Neural cell (in vitro differentiated cells): ENCODE measurements at regions not wholly inside any gene's neighbourhood (a gene's known extent, or its start where the extent isn't known, plus 50 kb on each side); places are given as distances from the start of the nearest gene placed in this dataset.

Experiments used
- H2AFZ ChIP-seq: fragments of 200-600, 300-800 bp; sonication (generic), shearing (Covaris generic); 2 replicates; pipeline ENCODE4 v1.6.0; 2014; ENCODE audit warnings: low read depth, mild to moderate bottlenecking, antibody characterized with exemption, low read length, moderate library complexity
- H3F3A ChIP-seq: fragments of 200-600 bp; shearing (Covaris generic); 2 replicates; pipeline ENCODE4 v1.6.1; 2016; ENCODE audit warnings: mild to moderate bottlenecking, moderate library complexity, mixed read lengths, antibody characterized with exemption, low read length; ENCODE audit not compliant: insufficient read depth, poor library complexity, severe bottlenecking
- H3K27ac ChIP-seq: fragments of 200-600, 300-800 bp; sonication (generic), shearing (Covaris generic); 2 replicates; pipeline ENCODE4 v1.5.1; 2014; ENCODE audit warnings: mild to moderate bottlenecking, low read length, moderate library complexity
- H3K27me3 ChIP-seq: fragments of 300-800, 200-600 bp; sonication (generic), shearing (Covaris generic); 2 replicates; pipeline ENCODE4 v1.6.0; 2014; ENCODE audit warnings: mild to moderate bottlenecking, low read depth, low read length, moderate library complexity; ENCODE audit not compliant: insufficient read depth
- H3K36me3 ChIP-seq: fragments of 300-800, 200-600 bp; sonication (generic), shearing (Covaris generic); 2 replicates; pipeline ENCODE4 v1.5.1; 2014; ENCODE audit warnings: mild to moderate bottlenecking, antibody characterized with exemption, low read length, moderate library complexity; ENCODE audit not compliant: insufficient read depth
- H3K4me2 ChIP-seq: fragments of 300-800, 200-600 bp; sonication (generic), shearing (Covaris generic); 2 replicates; pipeline ENCODE4 v1.6.0; 2014; ENCODE audit warnings: mild to moderate bottlenecking, low read length
- H3K4me3 ChIP-seq: fragments of 300-800, 200-600 bp; sonication (generic), shearing (Covaris generic); 2 replicates; pipeline ENCODE4 v1.5.1; 2014; ENCODE audit warnings: mild to moderate bottlenecking, low read length, moderate library complexity
- H3K79me2 ChIP-seq: fragments of 200-600 bp; shearing (Covaris generic); replicated peaks from 2 replicates; pipeline ENCODE4 v1.6.0; 2014; ENCODE audit warnings: mild to moderate bottlenecking, low read length, moderate library complexity; ENCODE audit not compliant: insufficient read depth
- H3K9ac ChIP-seq: fragments of 300-800, 200-600 bp; sonication (generic), shearing (Covaris generic); 2 replicates; pipeline ENCODE4 v1.6.1; 2016; ENCODE audit warnings: mild to moderate bottlenecking, low read length, mixed read lengths
- H3K9me2 ChIP-seq: fragments of 200-600 bp; shearing (Covaris generic); 2 replicates; pipeline ENCODE4 v1.6.1; 2016; ENCODE audit warnings: mild to moderate bottlenecking, low read length, mixed read lengths; ENCODE audit not compliant: insufficient read depth
- H3K9me3 ChIP-seq: fragments of 200-600, 300-800 bp; sonication (generic), shearing (Covaris generic); 2 replicates; pipeline ENCODE4 v1.6.1; 2016; ENCODE audit warnings: mild to moderate bottlenecking, mixed run types, low read length, moderate library complexity, mixed read lengths
- H4K20me1 ChIP-seq: fragments of 200-600 bp; shearing (Covaris generic); 2 replicates; pipeline ENCODE4 v1.6.1; 2016; ENCODE audit warnings: mild to moderate bottlenecking, mixed run types; ENCODE audit not compliant: insufficient read depth
- EP300 ChIP-seq: fragments of 450-650 bp; conservative IDR thresholded peaks from 2 replicates; pipeline ENCODE4 v1.6.1; 2014; ENCODE audit warnings: antibody characterized with exemption, mild to moderate bottlenecking, moderate library complexity; ENCODE audit not compliant: poor library complexity, severe bottlenecking
- EZH2 ChIP-seq: fragments of 200-600, 300-800 bp; shearing (Covaris generic), sonication (generic); IDR thresholded peaks from 2 replicates; pipeline ENCODE4 v1.6.1; 2014; ENCODE audit warnings: antibody characterized with exemption, low read length, borderline replicate concordance, mild to moderate bottlenecking; ENCODE audit not compliant: insufficient read depth, poor library complexity, severe bottlenecking
- MXI1 ChIP-seq: fragments of 450-650 bp; conservative IDR thresholded peaks from 2 replicates; pipeline ENCODE4 v1.6.1; 2014; ENCODE audit warnings: antibody characterized with exemption, mild to moderate bottlenecking; ENCODE audit not compliant: poor library complexity, severe bottlenecking
- POLR2AphosphoS5 ChIP-seq: IDR thresholded peaks from 2 replicates; pipeline ENCODE4 v1.6.1; 2012
- RAD21 ChIP-seq: fragments of 450-650 bp; conservative IDR thresholded peaks from 2 replicates; pipeline ENCODE4 v1.6.1; 2014; ENCODE audit warnings: antibody characterized with exemption, mild to moderate bottlenecking, moderate library complexity
- SMC3 ChIP-seq: fragments of 450-650 bp; conservative IDR thresholded peaks from 2 replicates; pipeline ENCODE4 v1.6.1; 2014; ENCODE audit warnings: antibody characterized with exemption, mild to moderate bottlenecking, moderate library complexity; ENCODE audit not compliant: poor library complexity
- TAF1 ChIP-seq: IDR thresholded peaks from 2 replicates; pipeline ENCODE4 v1.6.1; 2012; ENCODE audit warnings: low read depth
- TF ChIP-seq, protein P1 (sequence below): IDR thresholded peaks from 2 replicates; pipeline ENCODE4 v1.6.1; 2012; ENCODE audit warnings: borderline replicate concordance
- TF ChIP-seq, protein P2 (sequence below): fragments of 450-650 bp; IDR thresholded peaks from 2 replicates; pipeline ENCODE4 v1.5.1; 2014; ENCODE audit warnings: antibody characterized with exemption, mild to moderate bottlenecking, moderate library complexity; ENCODE audit not compliant: poor library complexity, severe bottlenecking

DNA sequence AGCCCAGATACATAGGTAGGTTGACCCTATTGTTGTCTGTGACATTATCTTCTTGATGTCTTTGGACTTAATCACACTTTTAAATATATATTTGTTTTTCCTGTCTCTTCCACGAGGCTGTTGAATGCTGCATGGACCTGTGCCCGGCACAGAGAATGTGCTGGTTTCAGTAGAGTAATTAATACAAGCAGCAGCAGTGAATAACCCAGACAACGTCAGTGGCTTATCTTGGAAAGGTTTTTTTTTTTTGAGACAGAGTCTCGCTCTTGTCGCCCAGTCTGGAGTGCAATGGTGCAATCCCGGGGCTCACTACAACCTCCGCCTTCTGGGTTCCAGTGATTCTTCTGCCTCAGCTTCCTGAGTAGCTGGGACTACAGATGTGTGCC lies 108.2 kb downstream of the CDH26 start:
- H3K36me3 ChIP-seq: no peaks in the 10 kb centered on the region
- H3K4me2 ChIP-seq: no peak overlapping the region
- H3K9ac ChIP-seq: no peak overlapping the region
- TF ChIP-seq, protein P1, sequence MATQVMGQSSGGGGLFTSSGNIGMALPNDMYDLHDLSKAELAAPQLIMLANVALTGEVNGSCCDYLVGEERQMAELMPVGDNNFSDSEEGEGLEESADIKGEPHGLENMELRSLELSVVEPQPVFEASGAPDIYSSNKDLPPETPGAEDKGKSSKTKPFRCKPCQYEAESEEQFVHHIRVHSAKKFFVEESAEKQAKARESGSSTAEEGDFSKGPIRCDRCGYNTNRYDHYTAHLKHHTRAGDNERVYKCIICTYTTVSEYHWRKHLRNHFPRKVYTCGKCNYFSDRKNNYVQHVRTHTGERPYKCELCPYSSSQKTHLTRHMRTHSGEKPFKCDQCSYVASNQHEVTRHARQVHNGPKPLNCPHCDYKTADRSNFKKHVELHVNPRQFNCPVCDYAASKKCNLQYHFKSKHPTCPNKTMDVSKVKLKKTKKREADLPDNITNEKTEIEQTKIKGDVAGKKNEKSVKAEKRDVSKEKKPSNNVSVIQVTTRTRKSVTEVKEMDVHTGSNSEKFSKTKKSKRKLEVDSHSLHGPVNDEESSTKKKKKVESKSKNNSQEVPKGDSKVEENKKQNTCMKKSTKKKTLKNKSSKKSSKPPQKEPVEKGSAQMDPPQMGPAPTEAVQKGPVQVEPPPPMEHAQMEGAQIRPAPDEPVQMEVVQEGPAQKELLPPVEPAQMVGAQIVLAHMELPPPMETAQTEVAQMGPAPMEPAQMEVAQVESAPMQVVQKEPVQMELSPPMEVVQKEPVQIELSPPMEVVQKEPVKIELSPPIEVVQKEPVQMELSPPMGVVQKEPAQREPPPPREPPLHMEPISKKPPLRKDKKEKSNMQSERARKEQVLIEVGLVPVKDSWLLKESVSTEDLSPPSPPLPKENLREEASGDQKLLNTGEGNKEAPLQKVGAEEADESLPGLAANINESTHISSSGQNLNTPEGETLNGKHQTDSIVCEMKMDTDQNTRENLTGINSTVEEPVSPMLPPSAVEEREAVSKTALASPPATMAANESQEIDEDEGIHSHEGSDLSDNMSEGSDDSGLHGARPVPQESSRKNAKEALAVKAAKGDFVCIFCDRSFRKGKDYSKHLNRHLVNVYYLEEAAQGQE: no peak
- TF ChIP-seq RAD21: no peak
- TF ChIP-seq TAF1: no peak
- TF ChIP-seq POLR2AphosphoS5: no peak
- TF ChIP-seq EZH2: no peak
- TF ChIP-seq EP300: no peak
- no peak for TF ChIP-seq MXI1
- TF ChIP-seq, protein P2, sequence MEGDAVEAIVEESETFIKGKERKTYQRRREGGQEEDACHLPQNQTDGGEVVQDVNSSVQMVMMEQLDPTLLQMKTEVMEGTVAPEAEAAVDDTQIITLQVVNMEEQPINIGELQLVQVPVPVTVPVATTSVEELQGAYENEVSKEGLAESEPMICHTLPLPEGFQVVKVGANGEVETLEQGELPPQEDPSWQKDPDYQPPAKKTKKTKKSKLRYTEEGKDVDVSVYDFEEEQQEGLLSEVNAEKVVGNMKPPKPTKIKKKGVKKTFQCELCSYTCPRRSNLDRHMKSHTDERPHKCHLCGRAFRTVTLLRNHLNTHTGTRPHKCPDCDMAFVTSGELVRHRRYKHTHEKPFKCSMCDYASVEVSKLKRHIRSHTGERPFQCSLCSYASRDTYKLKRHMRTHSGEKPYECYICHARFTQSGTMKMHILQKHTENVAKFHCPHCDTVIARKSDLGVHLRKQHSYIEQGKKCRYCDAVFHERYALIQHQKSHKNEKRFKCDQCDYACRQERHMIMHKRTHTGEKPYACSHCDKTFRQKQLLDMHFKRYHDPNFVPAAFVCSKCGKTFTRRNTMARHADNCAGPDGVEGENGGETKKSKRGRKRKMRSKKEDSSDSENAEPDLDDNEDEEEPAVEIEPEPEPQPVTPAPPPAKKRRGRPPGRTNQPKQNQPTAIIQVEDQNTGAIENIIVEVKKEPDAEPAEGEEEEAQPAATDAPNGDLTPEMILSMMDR: no peak
- no peak for TF ChIP-seq SMC3
- no peaks in the 10 kb centered on the region for H3K9me2 ChIP-seq
- no peak overlapping the region for H3K4me3 ChIP-seq
- H4K20me1 ChIP-seq: no peaks in the 10 kb centered on the region
- H3F3A ChIP-seq: no peaks in the 10 kb centered on the region
- no peak overlapping the region for H3K27ac ChIP-seq
- H3K79me2 ChIP-seq: no peaks in the 10 kb centered on the region
- no peaks in the 10 kb centered on the region for H3K27me3 ChIP-seq
- H2AFZ ChIP-seq: no peak overlapping the region
- H3K9me3 ChIP-seq: no peaks in the 10 kb centered on the region

DNA sequence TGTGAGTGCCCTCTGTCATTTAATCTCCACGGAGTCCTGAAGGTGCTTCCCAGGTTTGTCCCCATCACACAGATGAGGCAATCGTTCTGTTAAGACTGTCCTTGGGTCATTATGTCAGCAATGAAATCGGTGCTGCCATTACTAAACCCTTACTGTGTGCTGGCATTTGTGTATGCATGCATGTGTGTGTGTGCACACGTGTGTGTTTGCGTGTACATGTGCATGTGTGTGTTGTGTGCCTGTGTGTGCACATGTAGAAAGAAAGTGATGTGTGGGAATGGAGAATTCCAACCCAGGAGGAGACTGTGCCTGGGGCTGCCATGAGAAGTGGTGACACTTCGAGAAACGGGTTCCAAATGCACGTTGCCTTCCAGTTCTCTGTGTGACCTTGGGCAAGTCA lies 110.3 kb downstream of the CDH26 start:
- TF ChIP-seq POLR2AphosphoS5: no peak
- no peak for TF ChIP-seq EP300
- no peak for TF ChIP-seq SMC3
- TF ChIP-seq EZH2: no peak
- no peak for TF ChIP-seq RAD21
- TF ChIP-seq TAF1: no peak
- TF ChIP-seq, protein P1: no peak
- no peak for TF ChIP-seq MXI1
- TF ChIP-seq, protein P2: no peak
- H3F3A ChIP-seq: no peaks in the 10 kb centered on the region
- no peak overlapping the region for H3K4me2 ChIP-seq
- no peak overlapping the region for H3K27ac ChIP-seq
- no peaks in the 10 kb centered on the region for H3K27me3 ChIP-seq
- H3K79me2 ChIP-seq: no peaks in the 10 kb centered on the region
- no peaks in the 10 kb centered on the region for H3K36me3 ChIP-seq
- no peaks in the 10 kb centered on the region for H3K9me2 ChIP-seq
- no peaks in the 10 kb centered on the region for H3K9me3 ChIP-seq
- H2AFZ ChIP-seq: no peak overlapping the region
- H3K4me3 ChIP-seq: no peak overlapping the region
- H3K9ac ChIP-seq: no peak overlapping the region
- no peaks in the 10 kb centered on the region for H4K20me1 ChIP-seq
